Adrenal gland (tissue), 9 donors: ENCODE measurements at regions not wholly inside any gene's neighbourhood (a gene's known extent, or its start where the extent isn't known, plus 50 kb on each side); places are given as distances from the start of the nearest gene placed in this dataset.

Source experiments
- DNase-seq, 7 donors: peaks; one replicate each; pipeline ENCODE4 v3.0.0-alpha.2; 2019 to 2020
- H3K27ac ChIP-seq, 5 donors: fragments of 200-600 bp; sonication (generic) in 4 of 5; 1 replicate in 3 of 5; 2 replicates in 2 of 5; pipeline versions ENCODE4 v1.5.1 to v1.8.0; 2016 to 2020; ENCODE audit warnings: mild to moderate bottlenecking in 1 of 5
- H3K27me3 ChIP-seq: fragments of 200-600 bp; 2 replicates; pipeline ENCODE4 v1.8.0; 2021
- H3K36me3 ChIP-seq, 2 donors: fragments of 200-600 bp; replicated peaks in 1 of 2; 1 replicate in 1 of 2; 2 replicates in 1 of 2; pipeline versions ENCODE4 v1.5.1 to v1.8.0; 2018 to 2022
- H3K4me1 ChIP-seq, 2 donors: fragments of 200-600 bp; replicated peaks in 1 of 2; 1 replicate in 1 of 2; 2 replicates in 1 of 2; pipeline versions ENCODE4 v1.5.1 to v1.8.0; 2018 to 2021
- H3K4me3 ChIP-seq, 4 donors: fragments of 200-600 bp; sonication (generic) in 3 of 4; one replicate each; pipeline ENCODE4 v1.5.1; 2016 to 2018
- H3K9me3 ChIP-seq, 3 donors: fragments of 200-600 bp; sonication (generic) in 1 of 3; replicated peaks in 1 of 3; 1 replicate in 2 of 3; 2 replicates in 1 of 3; pipeline versions ENCODE4 v1.5.1 to v1.8.0; 2016 to 2021
- CTCF ChIP-seq, 6 experiments: fragments of 450-650 bp in 4 of 6; fragments of 200-600 bp in 2 of 6; sonication (generic) in 1 of 6; IDR thresholded peaks; 1 replicate in 5 of 6; 2 replicates in 1 of 6; pipeline versions ENCODE4 v1.5.1 to v1.8.0; 2016 to 2021; ENCODE audit warnings: antibody characterized with exemption in 6 of 6, mild to moderate bottlenecking in 2 of 6, moderate library complexity in 1 of 6
- POLR2A ChIP-seq, 2 donors: fragments of 450-650 bp; IDR thresholded peaks; one replicate each; pipeline ENCODE4 v1.6.1; 2017; ENCODE audit warnings: antibody characterized with exemption in 2 of 2, mild to moderate bottlenecking in 2 of 2, moderate library complexity in 1 of 2
- WGBS, 4 donors: extraction: QIAGEN DNeasy Blood & Tissue Kit in 2 of 4; methylation state at CpG; one replicate each; pipeline versions ENCODE4 v1.1.5 to v1.1.7; 2013 to 2017; 5-methylcytosine and 5-hydroxymethylcytosine counted together
- intact Hi-C, 2 donors: fragments of 100-400 bp; cut with DNase I; formaldehyde crosslinking; loops; one replicate each; pipeline versions ENCODE4 v1.14.1 to v1.15.0; 2022 to 2023
- donor health status: healthy with polysubstance abuse.
- donor health status: Bipolar disorder and iron deficiency.
- donor health status: DM: yes; HTN: yes; CAD: no.
- donor health status: DM: no; HTN: no; CAD: no.
- donor health status: DM: no; HTN: no; CAD: no.

- 92 to 94% (median 93%) methylated on average over 6 of the region's 6 CpGs for WGBS, 4 donors
- no peak for DNase-seq
- no peaks in the 10 kb centered on the region for H3K4me1 ChIP-seq
- H3K9me3 ChIP-seq = no peaks in the 10 kb centered on the region
- intact Hi-C loops = no loop called here
- H3K36me3 ChIP-seq = no peaks in the 10 kb centered on the region
- TF ChIP-seq CTCF (IDR thresholded peaks at IDR 0.05) (no peak), POLR2A (IDR thresholded peaks at IDR 0.05) (no peak)
- H3K27me3 ChIP-seq = no peaks in the 10 kb centered on the region
- H3K27ac ChIP-seq = no peak overlapping the region
- no peak overlapping the region for H3K4me3 ChIP-seq
Measured at GRCh38 chr13:109372666-109373065, 413.7 kb downstream of the IRS2 start.

DNA sequence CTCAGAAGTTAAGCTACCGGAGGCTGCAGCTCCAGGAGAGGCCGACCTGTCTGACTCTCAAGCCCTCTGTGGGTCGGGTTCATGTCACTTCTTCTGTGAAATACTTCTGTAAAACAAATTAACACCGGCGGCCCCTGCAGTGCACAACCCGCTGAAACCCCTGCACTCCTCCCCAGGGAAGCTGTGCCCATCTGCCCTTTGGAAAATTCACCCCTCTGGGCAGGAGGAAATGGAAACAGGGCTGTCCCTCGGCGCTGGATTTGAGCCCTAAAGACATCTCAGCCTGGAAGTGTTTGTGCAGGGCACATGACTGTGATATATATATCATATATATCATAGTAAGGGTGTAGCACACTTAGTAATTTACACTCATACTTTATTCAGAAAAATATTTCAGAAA, 415.3 kb downstream of the IRS2 start:
- Histone ChIP-seq H3K4me3 (no peak overlapping the region), H3K27ac (no peak overlapping the region), H3K36me3 (no peaks in the 10 kb centered on the region), H3K9me3 (no peaks in the 10 kb centered on the region), H3K4me1 (no peaks in the 10 kb centered on the region), H3K27me3 (no peaks in the 10 kb centered on the region)
- TF ChIP-seq POLR2A (IDR thresholded peaks at IDR 0.05) = no peak
- TF ChIP-seq CTCF (IDR thresholded peaks at IDR 0.05) = no peak
- WGBS, 4 donors = 69 to 80% (median 75%) methylated on average over 8 of the region's 8 CpGs
- intact Hi-C loops = no loop called here
- no peak for DNase-seq

DNA sequence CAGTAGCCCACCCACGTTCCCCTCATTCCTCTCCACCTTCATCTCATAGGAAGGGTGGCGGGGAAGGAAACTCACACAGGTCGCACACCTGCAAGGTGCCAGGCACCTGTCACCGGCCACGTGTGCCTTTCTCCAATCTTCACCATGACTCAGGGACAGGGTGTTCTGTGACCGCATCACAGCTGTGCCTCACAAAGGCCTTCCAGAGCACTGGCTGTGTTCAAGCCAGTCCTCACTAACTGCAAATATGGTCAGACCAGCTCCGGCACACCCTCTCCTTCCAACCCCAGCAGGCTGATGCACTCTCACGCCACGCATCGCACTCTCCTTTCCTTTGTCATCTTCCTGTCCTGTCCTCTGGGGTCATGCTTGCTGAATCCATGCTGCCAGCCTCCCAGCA, 415.9 kb downstream of the IRS2 start:
- WGBS, 4 donors = 85 to 95% (median 89%) methylated on average over 10 of the region's 10 CpGs
- H3K27me3 ChIP-seq = no peaks in the 10 kb centered on the region
- H3K36me3 ChIP-seq = no peaks in the 10 kb centered on the region
- H3K4me3 ChIP-seq = no peak overlapping the region
- TF ChIP-seq POLR2A (IDR thresholded peaks at IDR 0.05) = no peak
- no peak for TF ChIP-seq CTCF (IDR thresholded peaks at IDR 0.05)
- H3K27ac ChIP-seq = no peak overlapping the region
- no peaks in the 10 kb centered on the region for H3K9me3 ChIP-seq
- no peak for DNase-seq
- no peaks in the 10 kb centered on the region for H3K4me1 ChIP-seq
- intact Hi-C loops = no loop called here

DNA sequence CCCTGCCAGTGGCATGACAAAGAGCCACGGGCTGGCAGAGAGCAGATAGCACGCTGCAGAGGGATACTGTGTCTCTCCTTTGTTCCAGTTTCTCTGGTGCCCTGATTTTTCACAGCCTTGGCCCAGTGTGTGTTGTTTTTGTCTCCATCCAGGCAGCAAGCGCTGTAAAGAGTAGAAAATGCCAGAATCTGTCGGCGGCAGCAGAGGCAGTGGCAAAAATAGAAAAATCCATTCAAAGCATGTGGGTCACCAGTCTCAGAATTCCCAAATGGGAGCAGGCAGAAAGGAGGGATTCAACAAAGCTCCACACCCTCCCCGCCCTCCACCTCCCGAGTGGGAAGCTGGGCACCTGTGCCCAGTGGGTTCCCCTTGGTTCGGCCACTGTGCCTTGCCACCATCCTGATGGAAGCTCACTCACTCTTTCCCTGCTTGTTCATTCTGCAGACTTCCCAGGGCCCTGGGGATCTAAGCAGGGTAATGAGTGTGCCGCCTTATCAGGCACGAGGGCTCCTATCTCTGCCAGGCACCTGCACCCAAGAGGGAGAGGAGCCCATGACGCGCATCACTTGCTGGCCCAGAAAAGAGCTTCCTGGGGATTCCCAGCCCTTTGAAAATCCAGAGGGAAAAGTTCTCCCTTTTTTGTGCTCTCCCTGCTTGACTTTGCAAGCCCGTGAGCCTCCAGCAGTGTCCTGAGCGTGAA, 416.9 kb downstream of the IRS2 start:
- Histone ChIP-seq H3K27me3 (no peaks in the 10 kb centered on the region), H3K27ac (no peak overlapping the region), H3K4me3 (no peak overlapping the region), H3K9me3 (no peaks in the 10 kb centered on the region), H3K4me1 (no peaks in the 10 kb centered on the region), H3K36me3 (no peaks in the 10 kb centered on the region)
- intact Hi-C loops = no loop called here
- DNase-seq = no peak
- TF ChIP-seq POLR2A (IDR thresholded peaks at IDR 0.05) = no peak
- no peak for TF ChIP-seq CTCF (IDR thresholded peaks at IDR 0.05)
- 67 to 75% (median 71%) methylated on average over 12 to 14 of the region's 14 CpGs for WGBS, 4 donors
